Fibroblast of skin of scalp (primary cell): ENCODE measurements at regions not wholly inside any gene's neighbourhood (a gene's known extent, or its start where the extent isn't known, plus 50 kb on each side); places are given as distances from the start of the nearest gene placed in this dataset.

Source experiments
- DNase-seq: peaks from one replicate; pipeline ENCODE4 v3.0.0-alpha.2; 2013

DNA sequence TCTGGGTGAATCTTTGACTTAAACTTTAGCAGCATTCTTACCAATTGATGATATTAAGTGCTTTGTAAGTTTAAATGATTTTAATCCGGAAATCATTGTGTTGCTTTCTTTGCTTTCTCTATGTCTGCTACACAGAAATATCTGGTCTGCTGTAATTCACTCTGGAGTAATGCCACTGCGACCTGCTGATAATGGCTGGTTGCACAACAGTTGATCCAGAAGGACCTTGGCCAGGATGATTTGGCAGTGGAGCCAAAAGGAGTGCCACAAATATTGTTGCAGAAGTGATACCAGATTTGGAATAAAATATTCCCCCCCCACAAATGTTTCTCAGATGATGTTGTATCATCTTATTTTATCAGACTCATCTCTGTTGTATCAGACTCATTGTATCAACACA, 2063.9 kb downstream of the MRPL39 start:
- DNase-seq, result no peak

DNA sequence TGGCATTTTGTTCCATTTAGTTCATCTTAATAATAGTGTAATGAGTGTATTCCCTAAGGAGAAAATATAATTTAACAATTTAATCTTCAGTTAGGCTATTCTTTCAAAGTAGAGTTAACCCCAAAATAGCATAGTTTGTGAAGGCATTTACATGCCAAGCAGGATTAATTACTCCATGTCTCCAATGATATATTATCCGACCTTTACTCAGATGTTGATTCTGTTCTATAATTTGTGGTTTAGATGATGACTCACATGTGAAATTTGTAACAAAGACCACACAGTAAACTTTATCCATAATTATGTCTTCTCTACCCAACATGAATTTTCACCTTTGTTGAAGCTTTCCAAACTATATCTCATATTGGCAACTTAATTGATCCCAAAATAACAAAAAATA, 2065.2 kb downstream of the MRPL39 start:
- DNase-seq, result no peak

DNA sequence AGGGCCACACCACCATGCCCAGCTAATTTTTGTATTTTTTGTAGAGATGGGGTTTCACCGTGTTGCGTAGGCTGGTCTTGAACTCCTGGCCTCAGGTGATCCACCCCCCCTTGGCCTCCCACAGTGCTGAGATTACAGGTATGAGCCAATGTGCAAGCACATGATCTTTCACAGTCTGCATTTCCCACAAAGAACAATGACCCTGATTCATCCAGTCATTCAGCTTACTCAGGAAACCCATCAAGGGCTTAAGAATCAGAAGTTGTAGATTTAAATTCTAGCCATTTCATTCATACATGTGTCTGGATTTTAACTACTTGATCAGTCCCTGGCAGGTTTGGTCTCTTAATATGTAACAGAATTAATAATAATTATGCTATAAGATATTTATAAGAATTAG, 2065.7 kb downstream of the MRPL39 start:
- DNase-seq, result no peak

DNA sequence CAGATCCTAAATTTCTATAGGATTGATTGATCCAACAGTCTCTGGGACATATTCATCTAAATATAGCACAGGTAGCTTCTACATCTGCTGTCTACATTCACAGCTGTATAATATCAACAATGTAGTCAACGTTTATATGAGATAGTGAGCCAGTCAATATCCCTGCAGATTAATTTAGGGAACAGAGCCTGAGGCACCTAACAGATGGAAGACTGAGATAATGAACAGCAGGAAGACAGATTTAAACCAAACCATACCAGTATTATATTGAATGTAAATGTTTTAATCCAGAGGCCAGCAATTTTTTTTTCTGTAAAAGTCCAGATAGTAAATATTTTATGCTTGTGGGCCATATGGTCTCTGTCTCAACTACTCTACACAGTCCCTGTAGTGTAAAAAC, 2072.4 kb downstream of the MRPL39 start:
- DNase-seq, result no peak

DNA sequence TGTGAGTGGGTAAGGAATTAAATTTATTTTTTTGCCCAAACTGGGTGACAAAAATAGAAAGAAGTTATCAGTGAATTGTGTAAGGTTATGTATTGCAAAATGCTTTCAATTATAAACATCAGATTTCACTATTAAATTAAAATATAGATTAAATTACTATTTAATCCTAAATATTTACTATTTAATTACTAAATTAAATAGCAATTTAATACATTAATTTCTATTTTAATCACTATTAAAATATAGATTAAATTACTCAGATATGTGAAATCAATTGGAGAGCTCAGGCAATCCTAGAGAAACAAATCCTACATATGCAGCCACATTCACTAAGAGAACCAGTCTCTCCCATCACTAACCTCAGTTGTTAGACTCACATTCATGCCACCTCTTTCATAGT, 2075.8 kb downstream of the MRPL39 start:
- DNase-seq, result no peak

DNA sequence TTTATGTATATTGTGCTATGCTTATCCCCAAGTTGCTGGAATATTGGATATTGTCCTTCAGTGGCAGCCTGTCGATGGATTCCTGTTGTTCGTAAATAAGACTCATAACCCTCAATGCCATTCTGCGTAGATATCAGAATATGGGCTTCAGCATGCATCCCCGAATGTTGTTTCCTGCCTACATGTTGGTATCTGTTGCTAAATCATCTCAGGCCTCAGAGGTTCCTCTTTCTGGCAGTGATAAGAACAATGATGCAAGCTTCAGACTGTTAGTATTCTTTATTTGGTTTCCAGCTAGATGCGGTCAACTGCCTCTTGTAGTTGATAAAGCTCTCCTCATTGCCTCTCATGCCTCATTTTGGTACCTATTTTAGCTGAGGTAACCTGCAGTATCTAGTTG, 2082.6 kb downstream of the MRPL39 start:
- DNase-seq, result no peak

DNA sequence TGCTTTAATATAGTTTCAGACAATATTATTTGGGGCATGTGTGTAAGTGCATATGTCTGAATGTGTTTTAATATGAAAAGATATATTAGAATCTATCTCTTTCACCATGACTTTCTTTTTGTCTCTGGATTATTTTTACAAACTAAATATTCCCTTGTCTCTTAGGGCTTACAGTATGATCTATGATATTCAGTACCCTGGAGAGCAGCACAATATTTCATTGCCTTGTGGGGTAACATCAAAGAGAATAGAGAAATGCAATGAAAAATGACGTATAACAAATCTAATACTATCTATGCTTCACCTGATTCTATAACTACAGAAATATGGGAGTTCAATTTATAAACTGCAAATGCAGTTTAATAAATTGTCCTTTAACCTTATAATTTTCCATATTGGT, 2084.5 kb downstream of the MRPL39 start:
- DNase-seq, result no peak

DNA sequence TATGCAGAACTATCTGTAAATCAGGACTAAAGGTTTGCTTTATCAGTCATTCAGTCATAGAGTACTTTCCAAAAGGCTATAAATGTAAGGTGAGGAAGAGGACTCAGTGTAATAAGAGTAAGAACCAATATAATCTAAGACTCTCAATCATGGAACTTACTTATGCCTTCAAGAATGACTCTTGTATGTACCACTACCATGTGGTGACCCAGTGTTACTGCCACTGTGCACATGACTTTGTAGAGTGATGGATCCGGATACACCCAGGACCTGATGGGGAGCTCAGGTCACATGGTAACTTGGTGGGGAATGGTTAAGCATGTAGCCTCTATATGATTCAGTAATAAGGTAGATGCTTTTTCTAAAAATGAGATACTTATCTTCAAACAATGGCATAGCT, 2099.8 kb downstream of the MRPL39 start:
- DNase-seq, result no peak

DNA sequence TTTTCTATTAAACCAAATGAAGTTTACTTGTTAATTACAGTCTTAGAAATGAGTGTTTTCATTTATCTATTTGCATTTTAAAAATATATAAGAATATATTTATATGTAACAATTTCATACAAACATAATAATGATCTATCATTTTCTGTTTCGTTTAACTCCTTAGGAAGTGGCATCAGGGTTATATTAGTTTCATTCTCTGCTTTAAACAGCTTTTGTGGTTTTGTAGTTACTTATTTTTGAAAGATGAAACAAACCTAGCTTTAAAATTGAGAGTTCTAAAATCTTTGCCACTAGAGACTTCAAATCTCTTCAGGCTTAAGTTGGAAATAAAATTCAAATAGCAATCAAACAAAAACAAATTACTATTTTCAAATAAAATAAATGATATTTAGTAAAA, 2110.6 kb downstream of the MRPL39 start:
- DNase-seq, result no peak

DNA sequence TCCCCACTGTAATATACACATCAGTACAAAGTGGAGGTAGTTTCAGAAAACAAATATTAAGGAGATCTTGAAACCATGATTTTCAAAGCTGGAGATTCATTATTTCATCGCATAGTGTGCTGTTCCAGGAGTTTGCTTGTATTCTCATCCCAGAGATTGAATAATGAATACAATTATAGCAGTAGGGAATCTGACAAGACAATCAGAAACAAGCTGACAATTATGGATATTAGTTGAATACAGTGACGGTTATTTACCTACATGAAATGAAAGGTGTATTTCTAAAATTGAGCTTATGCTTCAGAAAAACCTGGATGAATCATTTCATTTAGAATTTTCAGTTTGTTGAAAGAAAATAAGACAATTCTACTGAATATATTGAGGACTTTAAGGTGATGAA, 2119.0 kb downstream of the MRPL39 start:
- no peak for DNase-seq

DNA sequence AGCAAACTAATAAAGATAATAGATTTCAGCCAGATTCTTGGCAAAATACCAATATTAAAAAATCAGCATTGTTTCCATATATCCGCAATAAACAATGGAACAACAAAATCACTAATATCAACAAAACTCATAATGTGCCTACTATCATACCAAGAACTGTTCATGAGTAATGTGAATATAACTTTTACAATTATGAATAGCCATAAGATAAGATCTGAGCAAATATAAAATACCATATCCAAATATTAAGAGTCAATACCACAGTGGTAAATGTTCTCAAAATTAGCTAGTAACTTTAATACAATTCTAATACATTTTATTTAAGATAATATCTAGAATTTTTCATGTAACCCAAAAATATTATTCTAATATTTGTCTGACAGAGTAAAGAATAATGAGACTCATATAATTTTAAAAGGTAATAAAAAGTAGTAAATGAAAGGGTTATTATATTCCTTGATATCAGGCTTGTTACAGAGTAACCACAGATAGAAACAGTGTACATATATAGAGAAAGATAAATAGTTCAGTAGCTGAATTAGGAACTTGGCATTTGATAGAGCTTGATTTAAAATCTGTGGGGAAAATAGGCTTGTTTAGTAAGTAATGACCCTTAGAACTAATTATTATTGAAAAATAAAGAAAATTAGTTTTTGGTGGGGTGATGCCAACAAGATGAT, 2126.6 kb downstream of the MRPL39 start:
- no peak for DNase-seq

DNA sequence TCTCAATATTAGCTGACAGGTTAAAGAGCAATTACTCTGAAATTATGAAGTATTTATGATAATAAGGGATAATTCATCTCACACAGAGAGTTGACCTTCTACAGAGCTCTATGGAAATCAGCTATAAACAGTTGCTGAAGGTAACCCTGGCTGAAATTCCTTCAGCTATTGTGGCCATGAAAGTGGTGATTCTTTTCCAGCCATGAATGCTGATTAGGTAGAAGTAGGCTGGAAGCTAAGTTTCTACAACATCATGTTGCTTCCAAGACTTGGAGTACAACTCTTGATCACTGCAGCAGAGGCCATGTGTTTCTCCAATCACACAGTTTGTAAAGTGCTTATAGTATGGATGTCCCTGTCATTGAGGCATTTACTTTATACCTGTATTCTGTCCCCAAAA, 2128.9 kb downstream of the MRPL39 start:
- no peak for DNase-seq

DNA sequence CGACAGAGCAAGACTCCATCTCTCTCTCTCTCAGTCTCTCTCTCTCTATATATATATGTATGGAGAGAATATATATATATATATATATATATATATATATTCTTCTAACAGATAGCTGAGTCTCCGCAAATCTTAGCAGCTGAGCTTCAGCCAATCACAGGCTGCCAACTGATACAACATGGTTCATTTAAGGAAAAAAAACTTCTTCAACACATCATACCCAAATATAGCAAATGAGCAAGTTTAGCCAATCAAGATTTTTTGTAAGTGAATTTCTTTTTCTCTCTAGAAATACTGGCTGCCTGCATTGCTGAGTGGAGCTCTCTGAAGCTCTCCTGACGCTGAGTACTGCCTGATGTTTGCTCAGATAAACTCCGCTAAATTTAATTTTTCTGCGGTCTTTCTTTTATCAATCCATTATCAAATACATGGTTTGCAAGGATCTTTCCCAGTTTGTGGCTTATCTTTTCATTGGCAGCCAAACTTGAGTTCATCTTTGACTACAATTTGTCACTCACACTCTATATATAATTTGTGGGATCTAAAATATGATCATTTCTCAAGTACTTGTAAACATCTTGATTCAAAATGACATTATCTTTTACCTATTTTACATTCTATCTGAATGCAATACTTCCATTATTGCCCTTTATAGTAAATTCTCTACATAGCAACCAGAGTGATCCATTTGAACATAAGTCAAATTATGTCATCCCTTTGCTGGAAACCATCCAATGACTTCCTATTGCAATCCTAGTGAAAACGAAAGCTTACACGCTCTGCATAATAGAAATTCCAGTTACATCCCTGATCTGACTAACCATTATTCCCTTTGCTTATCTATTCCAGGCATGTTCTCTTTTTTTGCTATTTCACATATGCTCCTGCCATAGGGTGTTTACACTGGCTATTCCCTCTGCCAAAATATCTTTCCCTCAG, 2131.7 kb downstream of the MRPL39 start:
- peak; percentile 27 for DNase-seq

DNA sequence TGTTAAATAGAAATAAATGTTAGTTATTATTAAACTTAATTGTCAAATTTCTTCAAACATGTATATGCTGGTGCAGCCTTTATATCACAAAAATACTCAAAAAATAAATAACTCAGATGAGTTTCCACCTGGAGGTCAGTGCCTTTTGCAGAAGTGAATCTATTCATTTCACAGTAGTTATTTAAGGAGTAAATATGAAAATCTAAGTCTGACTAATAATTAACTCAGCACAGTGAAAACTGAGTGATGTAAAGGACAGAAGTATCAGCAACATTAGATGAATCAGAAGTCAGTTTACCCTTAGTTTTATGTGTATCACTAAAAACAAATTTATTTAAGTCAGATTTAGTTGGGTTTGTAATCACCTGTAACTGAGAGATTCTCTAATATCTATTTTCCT, 2135.4 kb downstream of the MRPL39 start:
- DNase-seq, result no peak

DNA sequence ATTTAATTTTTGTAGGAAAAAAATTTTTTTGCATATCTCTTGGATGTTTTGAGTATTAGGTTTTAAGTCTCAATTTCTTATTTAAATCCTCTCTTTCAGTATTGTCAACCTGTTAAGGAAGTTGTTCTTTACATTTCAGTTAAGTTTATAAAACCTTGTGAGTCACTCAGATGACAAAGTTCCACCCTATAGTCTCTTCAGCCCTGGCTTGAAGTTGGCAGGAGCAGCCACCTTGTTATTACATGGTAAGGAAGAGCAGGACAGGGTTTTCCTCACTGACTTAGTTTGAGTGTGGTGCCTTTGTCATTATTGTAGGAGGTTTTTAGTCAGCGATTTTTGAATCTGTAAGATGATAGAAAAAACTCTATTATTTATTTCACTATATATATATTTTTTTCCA, 2143.9 kb downstream of the MRPL39 start:
- no peak for DNase-seq

DNA sequence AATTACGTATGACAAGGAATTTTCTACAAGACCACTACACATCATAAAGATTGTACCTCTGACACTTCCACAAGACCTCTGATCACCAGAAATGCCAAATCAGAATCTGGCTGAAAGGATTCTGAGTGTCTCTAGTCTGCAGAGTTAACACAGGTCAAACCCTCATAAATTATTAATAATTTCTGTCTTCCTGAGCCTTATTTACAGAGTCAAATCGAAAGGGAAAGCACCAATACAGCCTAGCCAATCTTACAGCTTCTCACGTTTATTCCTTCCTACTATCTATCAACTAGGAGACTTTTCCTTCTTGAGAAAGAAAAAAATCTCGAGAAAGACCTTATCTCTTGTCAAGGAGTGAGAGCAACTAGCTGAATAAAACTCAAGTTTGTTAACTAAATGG, 2151.6 kb downstream of the MRPL39 start:
- no peak for DNase-seq

DNA sequence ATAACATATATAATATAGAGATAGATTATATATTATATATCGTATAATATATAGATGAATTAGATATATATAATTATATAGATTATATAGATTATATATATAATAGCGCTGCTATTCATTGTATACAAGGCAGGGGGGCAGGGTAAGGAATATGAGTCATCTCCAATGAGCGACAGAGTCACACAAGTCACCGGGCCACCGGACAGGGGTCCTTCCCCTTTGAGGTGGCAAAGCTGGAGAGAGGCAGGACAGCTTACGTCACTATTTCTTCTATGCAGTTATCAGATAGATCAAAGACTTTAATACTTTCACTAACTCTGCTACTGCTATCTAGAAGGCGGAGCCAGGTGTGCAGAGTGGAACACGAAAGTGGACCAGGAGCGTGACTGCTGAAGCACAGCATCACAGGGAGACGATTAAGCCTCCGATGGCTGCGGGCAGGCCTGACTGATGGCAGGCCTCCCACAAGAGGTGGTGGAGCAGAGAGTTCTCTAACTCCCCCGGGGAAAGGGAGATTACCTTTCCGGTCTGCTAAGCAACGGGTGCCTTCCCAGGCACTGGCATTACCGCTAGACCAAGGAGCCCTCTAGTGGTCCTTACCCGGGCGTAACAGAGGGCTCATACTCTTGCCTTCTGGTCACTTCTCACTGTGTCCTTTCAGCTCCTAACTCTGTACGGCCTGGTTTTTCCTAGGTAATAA, 2154.7 kb downstream of the MRPL39 start:
- peak; percentile 0 for DNase-seq

DNA sequence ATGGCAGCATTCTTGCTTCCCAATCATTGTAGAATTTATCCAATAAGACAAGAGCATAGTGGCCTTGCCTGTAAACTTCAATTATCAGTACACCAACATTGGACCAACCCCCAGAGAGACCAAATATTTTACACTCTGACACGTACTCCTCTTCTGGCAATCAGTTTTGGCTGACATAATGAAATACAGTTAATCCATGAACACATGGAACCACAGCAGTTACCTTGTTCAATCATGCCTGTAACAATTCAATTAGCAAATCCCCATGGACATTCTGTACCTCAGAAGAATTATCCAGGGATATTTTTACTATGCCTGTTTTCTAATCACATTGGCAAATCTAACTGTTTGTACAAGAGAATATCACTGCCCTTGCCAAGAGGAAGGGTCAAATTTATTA, 2162.0 kb downstream of the MRPL39 start:
- no peak for DNase-seq

DNA sequence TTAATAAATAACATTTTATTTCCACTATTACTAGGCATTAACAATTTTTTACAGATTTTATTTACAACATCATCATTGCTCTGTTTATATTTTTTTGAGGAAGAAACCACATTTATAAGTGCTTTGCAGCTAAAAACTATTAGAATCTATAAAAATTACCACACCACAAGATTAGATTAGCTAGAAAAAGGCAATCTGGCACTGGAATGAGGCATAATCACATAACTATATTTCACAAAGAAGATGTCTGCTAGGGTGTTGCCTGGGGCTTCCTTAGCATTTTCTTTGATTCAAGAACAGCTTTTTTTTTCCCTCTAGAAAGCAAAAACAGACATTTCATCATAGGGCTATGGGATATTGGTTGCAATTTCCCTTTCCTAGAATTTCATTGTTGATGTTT, 2169.2 kb downstream of the MRPL39 start:
- DNase-seq, result no peak

DNA sequence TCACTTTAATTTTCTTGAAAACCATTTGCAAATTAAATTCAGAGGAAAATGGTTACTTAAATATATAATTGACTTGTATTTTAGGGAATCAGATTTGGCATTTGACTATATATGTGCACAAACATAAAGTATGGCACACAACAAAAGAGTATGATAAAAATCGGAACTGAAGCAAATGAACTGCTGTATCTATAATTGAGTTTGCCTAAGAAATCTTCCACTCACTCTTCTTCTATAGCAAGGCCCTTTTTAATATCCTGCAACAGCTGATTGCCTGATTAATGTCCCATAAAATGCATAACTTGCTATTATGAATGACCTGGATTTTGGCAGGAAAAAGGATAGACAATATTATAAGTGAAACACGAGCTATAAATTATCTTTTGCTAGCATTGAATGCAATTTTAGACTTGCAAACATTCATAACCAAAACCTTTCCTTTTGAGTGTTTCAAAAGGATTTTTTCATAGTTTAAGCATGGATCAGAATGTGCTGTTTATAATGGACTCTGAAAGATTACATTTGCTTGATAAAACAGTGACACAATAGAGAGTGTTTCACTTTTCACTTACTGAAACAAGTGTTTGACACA, 2204.3 kb downstream of the MRPL39 start:
- no peak for DNase-seq

DNA sequence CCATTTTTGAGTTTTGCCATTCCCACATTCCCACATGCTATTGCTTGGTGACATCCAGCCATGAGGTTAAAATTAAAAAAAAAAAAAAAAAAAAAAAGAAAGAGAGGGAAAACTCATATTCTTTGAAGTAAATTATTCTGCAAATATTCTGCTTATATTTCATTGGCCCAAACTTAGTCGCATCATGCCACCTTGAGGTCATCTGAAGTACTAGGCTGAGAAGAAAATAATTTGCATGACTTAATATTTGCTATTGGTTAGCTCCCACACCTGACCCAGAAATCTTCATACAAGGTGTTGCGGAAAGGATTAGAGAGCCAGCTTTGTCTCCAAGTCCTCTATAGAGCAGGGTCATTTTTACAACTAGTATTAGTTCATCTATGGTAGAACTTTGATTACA, 2206.0 kb downstream of the MRPL39 start:
- DNase-seq, result peak; percentile 1

DNA sequence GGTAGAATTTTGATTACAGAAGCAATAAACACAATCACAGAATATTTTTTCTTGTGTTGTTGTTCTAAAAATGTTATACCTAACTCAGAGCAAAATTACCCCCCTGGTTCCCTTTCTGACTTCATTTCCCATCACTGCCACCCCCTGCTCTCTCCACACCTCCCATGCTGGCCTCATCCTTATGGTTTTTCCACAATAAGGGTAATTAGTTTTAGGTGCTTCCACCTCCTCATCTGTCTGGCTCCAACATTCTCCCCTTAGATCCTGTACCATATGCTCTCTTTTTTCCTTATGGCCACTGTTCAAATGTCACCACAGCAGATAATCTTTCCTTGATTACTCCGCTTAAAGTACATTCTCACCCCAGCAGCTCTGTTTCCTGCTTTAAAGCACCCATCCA, 2208.6 kb downstream of the MRPL39 start:
- DNase-seq, result no peak

DNA sequence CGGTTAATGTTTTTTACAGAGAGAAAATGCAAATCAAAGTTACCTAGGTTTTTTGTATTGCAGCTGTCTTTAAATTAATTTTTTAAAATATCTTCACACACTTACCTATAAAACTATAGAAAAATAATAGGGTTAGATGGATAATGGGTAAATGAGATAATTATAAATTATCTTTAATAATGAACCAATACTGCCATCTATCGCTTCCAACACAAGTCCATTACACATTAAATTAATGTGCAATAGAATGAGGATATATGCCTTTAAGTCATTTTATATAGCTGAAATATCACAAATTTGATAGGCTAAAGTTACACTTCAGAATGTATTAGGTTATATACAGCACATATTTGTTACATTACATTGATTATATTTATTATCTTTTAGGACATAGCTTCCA, 2212.8 kb downstream of the MRPL39 start:
- DNase-seq, result no peak
